CD4-positive, alpha-beta T cell treated with Interleukin-2 at 100 ng/mL for 4 hours (primary cell): ENCODE measurements at regions not wholly inside any gene's neighbourhood (a gene's known extent, or its start where the extent isn't known, plus 50 kb on each side); places are given as distances from the start of the nearest gene placed in this dataset.

Experiments
- DNase-seq: peaks from one replicate; pipeline ENCODE4 v3.0.0-alpha.2; 2020; ENCODE audit warnings: low spot score

DNA sequence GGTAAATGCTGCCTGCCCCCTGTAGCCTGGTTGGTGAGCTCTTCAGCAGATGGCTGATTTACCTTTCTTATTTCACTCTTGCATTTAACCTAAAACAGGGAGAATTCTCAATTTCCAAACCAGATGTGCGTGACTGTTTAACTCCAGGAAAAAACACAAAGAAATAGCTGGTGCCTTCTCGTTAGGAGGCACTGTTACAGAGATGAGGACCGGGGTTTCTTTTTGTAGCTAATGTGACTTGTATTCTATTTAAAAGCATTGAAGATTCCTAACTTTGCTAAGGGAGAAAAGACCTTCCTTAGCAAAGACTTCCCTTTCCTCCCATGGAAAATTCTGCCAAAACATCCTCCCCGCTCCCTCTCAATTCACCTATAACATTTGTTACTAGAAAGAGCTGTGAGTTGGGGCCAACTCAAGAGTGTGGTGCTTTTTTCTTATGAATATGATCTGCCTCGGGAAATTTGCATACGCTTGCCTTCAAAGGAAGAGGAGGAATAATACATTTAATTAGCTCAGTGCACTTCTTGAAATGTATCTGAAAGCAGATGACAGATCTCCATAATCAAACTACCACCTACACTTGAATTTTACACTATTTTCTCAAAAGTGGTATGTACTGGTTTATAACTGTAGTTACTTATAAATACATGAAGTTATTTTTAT, 102.0 kb upstream of the ARID2 start:
- DNase-seq: no peak

DNA sequence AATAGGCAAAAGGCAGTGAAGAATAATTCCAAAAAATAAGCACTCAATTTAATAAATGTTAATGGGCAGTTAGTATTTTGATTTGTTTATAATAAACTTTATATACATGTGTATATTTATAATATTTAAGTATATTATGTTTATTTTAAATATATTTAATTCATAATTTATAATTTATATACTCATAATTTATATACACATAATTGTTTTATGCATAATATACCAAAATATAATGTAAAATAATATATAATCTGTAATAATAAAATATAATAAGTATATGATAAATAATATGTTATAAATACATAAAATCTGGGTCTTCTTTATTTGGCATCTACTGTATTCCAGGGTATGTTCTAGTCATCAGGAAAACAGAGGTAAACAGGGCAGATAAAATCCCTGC, 100.2 kb upstream of the ARID2 start:
- DNase-seq: no peak

DNA sequence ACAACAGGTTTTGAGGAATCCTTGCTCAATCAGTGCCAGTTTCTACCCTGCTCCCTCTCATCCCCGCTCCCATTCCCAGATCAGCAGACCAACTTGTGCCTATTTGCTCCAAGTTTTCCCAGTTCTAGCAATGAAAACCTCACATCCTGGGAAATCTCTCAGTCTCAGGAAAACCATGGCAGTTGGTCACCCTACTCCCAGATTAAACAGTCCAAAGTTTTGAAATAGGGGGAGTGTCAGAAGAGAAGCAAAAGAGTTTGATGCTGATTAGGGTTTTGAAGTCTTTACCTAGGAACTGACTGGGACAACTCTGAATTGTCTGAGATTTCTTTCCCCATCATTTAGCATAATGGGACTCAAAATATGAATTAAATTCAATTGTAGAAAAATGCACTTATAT, 95.8 kb upstream of the ARID2 start:
- no peak for DNase-seq

DNA sequence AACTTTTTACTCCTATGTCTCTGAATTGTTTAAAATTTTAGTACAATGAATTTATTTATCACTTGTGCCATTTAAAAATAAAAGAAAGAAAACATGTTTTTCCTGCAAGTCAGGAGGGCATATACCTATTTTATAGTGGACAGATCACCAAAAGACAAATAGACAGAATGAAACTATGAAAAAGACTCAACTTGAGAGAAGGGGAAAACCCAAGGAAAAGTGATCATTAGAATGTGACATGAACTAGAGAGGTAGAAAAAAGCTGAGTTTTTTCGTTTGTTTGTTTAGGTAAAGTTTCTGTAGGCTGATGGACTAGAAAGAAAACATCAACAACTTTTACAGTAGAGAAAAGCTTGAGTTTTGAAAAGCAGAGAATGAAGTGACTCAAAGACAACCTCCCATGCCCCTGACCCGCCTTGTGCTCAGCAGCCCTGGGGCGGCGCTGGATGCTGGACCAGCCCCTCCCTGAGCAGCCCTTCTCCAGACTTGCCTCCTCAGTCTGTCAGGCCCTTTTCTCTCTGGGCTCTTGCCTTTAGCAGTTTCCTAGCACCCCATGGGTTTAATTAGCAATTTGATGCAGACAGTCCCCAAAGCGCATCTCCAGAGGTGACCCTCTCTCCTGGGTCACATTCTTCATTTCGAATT, 95.1 kb upstream of the ARID2 start:
- no peak for DNase-seq

DNA sequence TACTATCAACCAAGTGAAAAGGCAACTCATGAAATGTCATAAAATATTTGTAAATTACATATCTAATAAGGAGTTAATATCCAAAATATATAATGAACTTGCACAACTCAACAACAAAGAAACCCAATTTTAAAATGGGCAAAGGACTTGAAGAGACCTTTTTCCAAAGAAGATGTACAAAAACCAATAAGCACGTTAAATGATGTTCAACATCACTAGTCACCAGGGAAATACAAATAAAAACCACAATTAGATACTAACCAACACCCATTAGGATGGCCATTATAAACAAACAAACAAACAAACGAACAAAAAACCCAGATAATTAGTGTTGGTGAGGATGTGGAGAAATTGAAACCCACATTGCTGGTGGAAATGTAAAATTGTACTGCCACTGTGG, 92.3 kb upstream of the ARID2 start:
- DNase-seq: no peak

DNA sequence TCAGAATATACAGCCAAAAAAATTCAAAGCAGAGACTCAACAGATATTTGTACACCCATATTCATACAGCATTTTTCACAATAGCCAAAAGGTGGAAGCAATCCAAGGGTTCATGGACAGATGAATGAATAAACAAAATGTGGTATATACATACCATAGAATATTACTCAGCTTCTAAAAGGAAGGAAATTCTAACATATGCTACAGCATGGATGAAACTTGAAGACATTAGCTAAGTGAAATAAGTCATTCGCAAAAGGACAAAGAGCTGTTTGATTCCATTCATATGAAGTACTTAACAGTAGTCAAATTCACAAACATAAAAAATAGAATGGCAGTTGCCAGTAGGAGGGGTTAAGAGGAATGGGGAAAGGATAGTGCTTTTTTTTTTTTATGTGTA, 91.8 kb upstream of the ARID2 start:
- no peak for DNase-seq

DNA sequence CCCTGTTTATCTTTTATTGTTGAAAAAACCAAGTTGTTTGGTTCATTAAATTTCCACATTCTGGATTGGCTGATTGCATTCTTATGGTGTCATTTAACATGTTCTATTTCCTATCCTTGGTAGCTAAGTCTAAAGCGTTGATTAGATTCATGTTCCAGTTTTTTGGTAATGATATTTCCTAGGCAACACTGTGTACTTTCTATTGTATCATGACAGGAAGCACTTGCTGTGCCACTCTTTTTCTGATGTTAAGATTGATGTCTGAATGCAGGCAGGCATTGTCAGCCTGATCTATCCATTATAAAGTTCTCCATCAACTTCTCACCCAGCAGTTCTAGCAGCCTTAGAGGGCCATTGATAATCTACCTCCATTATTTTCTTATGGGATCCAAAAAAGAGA, 91.1 kb upstream of the ARID2 start:
- no peak for DNase-seq

- no peak for DNase-seq
These were observed 85.0 kb upstream of the ARID2 start for GRCh38 chr12:45644541-45644940.

DNA sequence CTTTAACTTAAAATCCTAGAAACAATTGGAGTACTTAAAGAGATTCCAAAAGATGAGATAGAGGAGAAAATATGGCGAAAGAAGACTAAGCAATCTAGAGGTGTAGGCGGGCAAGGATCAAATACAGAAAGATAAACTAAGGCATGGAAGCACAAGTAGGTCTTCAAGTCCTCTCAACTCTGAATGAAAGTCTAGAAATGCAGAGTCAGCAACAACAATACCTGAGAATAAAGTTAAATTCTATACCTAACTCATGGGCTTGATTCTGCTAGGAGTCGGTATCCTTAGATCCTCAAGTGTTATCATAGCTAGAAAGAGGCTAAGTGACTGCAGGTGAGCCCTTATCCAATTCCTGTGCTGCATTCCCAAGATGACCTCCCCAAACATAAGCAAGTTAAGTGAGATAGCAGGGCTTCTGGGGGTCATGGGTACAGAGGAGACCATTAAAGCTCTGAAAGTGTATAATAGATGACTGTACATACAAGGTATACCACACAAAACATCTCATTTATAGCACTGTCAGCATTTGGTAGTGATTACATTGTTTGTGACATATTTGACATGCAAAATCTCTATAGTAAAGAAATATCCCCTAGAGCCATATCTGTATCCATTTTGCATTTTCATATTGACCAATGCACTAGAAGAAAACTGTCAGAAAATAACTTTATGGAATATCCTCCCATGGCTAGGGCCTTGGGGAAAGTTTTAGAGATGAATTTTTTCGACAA, 82.5 kb upstream of the ARID2 start:
- DNase-seq: no peak

DNA sequence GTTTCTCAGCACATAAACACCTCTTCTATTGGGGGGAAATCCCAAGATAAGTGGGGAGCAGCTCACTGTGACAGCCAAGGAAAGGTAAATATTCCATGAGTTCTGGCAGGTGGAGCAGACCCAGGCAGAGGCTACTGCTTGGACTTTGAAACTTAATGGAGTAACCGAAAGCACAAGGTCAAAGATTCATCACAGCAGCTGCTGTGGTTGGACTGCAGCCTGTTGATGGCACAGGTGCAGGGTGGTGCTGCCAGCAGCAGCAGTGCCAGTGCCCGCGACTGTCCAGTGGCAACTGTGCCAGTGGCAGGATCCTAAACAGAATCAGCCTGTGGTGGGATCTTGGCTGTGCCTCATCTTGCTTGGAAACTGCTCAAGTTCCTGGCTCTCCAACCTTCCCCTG, 81.4 kb upstream of the ARID2 start:
- no peak for DNase-seq

- no peak for DNase-seq
These were observed 78.5 kb upstream of the ARID2 start for GRCh38 chr12:45651029-45651428.

DNA sequence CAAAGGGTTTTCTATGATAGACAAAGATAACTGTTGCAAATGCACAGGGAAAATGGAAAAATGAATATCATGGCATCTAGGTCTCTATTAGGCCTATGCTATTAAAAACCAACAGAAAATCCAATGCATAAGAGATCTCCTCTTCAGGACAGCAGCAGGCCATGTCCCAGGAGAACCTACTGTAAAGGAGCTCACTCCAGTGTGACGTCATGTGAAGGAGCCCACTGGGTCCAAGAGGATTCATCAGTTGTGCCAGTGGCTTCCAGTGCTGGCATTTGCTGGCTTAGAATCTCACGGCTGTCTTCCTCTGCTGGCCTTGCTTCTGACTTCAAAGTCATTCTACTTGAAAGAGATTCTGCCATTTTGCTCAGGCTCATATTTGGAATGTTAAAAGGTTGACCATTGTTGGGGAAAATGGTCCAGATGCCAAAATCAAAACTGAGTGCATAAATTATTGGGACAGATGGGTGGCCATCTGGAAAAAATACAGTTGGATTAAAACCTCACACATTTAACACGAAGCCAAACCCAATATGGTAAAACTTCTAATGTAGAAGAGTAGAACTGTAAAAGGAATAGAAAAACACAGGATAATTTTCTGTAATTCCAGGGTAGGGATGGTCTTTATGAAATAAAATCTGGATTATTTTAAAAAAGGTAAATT, 75.4 kb upstream of the ARID2 start:
- DNase-seq: no peak

- DNase-seq: peak; percentile 69
These were observed 74.3 kb upstream of the ARID2 start for GRCh38 chr12:45655186-45655585.

GRCh38 chr12:45655743-45656142, 73.8 kb upstream of the ARID2 start:
- no peak for DNase-seq

- no peak for DNase-seq
These were observed 71.5 kb upstream of the ARID2 start for GRCh38 chr12:45658020-45658419.

- DNase-seq: no peak
These were observed 69.2 kb upstream of the ARID2 start for GRCh38 chr12:45660330-45660729.

GRCh38 chr12:45663455-45663854, 66.1 kb upstream of the ARID2 start:
- DNase-seq: no peak

GRCh38 chr12:45665941-45666340, 63.6 kb upstream of the ARID2 start:
- no peak for DNase-seq

DNA sequence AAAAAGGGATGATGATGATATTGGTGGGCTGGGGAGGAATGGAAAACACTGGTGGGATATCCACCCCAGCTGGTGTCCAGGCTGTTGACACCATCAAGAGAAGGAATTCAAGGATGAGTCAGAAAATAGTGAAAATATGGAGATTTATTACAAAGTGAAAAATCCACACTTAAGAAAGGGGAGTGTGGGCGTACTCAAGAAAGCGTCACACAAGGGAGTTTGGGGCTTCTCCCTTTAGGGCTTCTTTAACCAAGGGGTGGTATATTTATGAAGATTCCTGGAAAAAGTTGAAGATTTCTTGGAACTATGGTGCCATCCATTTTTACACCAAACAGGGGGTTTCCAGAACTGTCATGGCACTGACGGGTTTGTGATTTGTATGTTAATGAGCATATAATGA, 63.1 kb upstream of the ARID2 start:
- DNase-seq: peak; percentile 13

- no peak for DNase-seq
These were observed 62.7 kb upstream of the ARID2 start for GRCh38 chr12:45666816-45667215.

DNA sequence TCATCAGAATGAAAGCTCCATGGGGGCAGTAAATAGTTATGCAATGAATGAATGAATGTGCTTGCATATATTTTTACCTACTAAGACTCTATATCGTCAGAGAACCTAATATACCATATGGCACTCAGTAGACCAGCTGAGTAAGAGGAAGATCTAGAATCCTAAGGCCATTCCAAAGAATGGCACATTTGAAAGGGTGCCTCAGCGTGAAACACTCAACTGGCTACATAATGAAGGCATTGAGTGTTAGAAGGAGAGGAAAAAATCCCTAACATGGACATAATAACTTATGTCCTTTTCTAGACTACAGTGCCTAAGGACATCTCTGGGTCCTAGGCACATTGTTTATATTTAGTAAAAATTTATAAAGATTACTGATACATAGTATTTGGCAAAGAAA, 61.7 kb upstream of the ARID2 start:
- DNase-seq: no peak

- no peak for DNase-seq
These were observed 60.9 kb upstream of the ARID2 start for GRCh38 chr12:45668641-45669040.

DNA sequence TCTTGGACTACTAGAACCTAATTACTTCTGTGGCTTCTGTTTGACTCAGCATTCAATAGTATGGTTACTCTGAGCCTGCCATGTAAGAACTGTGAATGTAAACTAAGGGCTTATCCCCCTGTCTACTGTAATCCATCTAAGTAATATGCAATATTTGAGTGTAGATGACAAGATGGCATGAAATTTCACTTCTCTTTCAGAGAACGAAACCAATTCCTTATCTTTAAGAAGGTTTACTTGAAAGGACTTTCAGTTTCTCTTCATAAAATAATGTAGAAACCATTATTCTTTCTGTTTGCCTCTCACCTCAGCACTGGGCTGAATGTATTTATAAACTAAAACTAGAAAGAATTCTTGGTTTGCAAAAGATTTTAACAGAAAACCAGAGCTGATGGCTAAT, 60.4 kb upstream of the ARID2 start:
- peak; percentile 20 for DNase-seq
